Urothelium cell line (cell line): ENCODE measurements at regions not wholly inside any gene's neighbourhood (a gene's known extent, or its start where the extent isn't known, plus 50 kb on each side); places are given as distances from the start of the nearest gene placed in this dataset.
"Not testable (repeated sequence)": the region's sequence is repeated elsewhere in the genome, so short reads cannot be mapped to it uniquely, and the experiment has no call there.

Source experiments
- DNase-seq: peaks from one replicate; pipeline ENCODE4 v3.0.0; 2011; ENCODE audit warnings: low spot score, mixed read lengths
- FAIRE-seq: peaks from 2 replicates; lab custom pipeline; 2011; peaks lifted over from hg19 to GRCh38; lab: Jason Lieb, UNC

GRCh38 chr7:82501346-82501745 is 57.8 kb upstream of the CACNA2D1 start:
- DNase-seq (no peak), FAIRE-seq (no peak)

GRCh38 chr7:82499546-82499945 is 56.0 kb upstream of the CACNA2D1 start:
- DNase-seq, FAIRE-seq: not testable (repeated sequence)

GRCh38 chr7:82494420-82494819 is 50.8 kb upstream of the CACNA2D1 start:
- DNase-seq (no peak), FAIRE-seq (no peak)
